ENCODE measurements at regions not wholly inside any gene's neighbourhood (a gene's known extent, or its start where the extent isn't known, plus 50 kb on each side); places are given as distances from the start of the nearest gene placed in this dataset.

GRCh38 chr11:92409956-92410355 is 185.3 kb downstream of the FAT3 start:
- DNase-seq (no peak), ATAC-seq (ENCODE audit: low read depth) (no peak)
- POLR2A ChIA-PET = no interaction called here
- H3K4me3 Mint-ChIP-seq = no peak overlapping the region
- peaks cover 11% of the 10 kb centered on the region for H3K4me1 Mint-ChIP-seq
- intact Hi-C loops (cut with micrococcal nuclease) = no loop called here
- peaks cover 1% of the 10 kb centered on the region for H3K9me3 Mint-ChIP-seq
- H3K27me3 Mint-ChIP-seq = no peaks in the 10 kb centered on the region
- H3K36me3 Mint-ChIP-seq (ENCODE audit: low read depth) = no peaks in the 10 kb centered on the region
- H3K27ac Mint-ChIP-seq = no peak overlapping the region
- CTCF ChIA-PET = no interaction called here
- TF ChIP-seq CTCF (IDR thresholded peaks at IDR 0.05) = no peak

GRCh38 chr11:92410526-92410925 is 185.9 kb downstream of the FAT3 start:
- Mint-ChIP-seq H3K4me1 (peaks cover 11% of the 10 kb centered on the region), H3K27me3 (no peaks in the 10 kb centered on the region), H3K9me3 (peaks cover 1% of the 10 kb centered on the region), H3K4me3 (no peak overlapping the region), H3K36me3 (ENCODE audit: low read depth) (no peaks in the 10 kb centered on the region), H3K27ac (no peak overlapping the region)
- ChIA-PET POLR2A (no interaction called here), CTCF (no interaction called here)
- no peak for TF ChIP-seq CTCF (IDR thresholded peaks at IDR 0.05)
- intact Hi-C loops (cut with micrococcal nuclease) = no loop called here
- DNase-seq = no peak
- no peak for ATAC-seq (ENCODE audit: low read depth)

GRCh38 chr11:92411431-92411830 is 186.8 kb downstream of the FAT3 start:
- Mint-ChIP-seq H3K4me1 (peaks cover 11% of the 10 kb centered on the region), H3K27me3 (no peaks in the 10 kb centered on the region), H3K36me3 (ENCODE audit: low read depth) (no peaks in the 10 kb centered on the region), H3K4me3 (no peak overlapping the region), H3K27ac (no peak overlapping the region), H3K9me3 (peaks cover 1% of the 10 kb centered on the region)
- ChIA-PET CTCF (no interaction called here), POLR2A (no interaction called here)
- no peak for DNase-seq
- intact Hi-C loops (cut with micrococcal nuclease) = no loop called here
- TF ChIP-seq CTCF (IDR thresholded peaks at IDR 0.05) = no peak
- no peak for ATAC-seq (ENCODE audit: low read depth)

- Mint-ChIP-seq H3K9me3 (no peaks in the 10 kb centered on the region), H3K36me3 (ENCODE audit: low read depth) (no peaks in the 10 kb centered on the region), H3K4me3 (peak overlapping the region; percentile 11), H3K4me1 (peaks cover 11% of the 10 kb centered on the region), H3K27me3 (no peaks in the 10 kb centered on the region), H3K27ac (no peak overlapping the region)
- ATAC-seq (ENCODE audit: low read depth) (peak; percentile 45), DNase-seq (no peak)
- no peak for TF ChIP-seq CTCF (IDR thresholded peaks at IDR 0.05)
- CTCF ChIA-PET = no interaction called here
- POLR2A ChIA-PET = interaction anchor here (0.5 kb wide), 1 partner anchor 1326 kb away, joined by 3 read pairs; no protein-coding TSS in a partner anchor
- intact Hi-C loops (cut with micrococcal nuclease) = no loop called here
Observed at GRCh38 chr11:92413757-92414513, 189.3 kb downstream of the FAT3 start.

- Mint-ChIP-seq H3K27me3 (no peaks in the 10 kb centered on the region), H3K36me3 (ENCODE audit: low read depth) (no peaks in the 10 kb centered on the region), H3K4me1 (peaks cover 11% of the 10 kb centered on the region), H3K27ac (no peak overlapping the region), H3K9me3 (no peaks in the 10 kb centered on the region), H3K4me3 (no peak overlapping the region)
- TF ChIP-seq CTCF (IDR thresholded peaks at IDR 0.05) = no peak
- intact Hi-C loops (cut with micrococcal nuclease) = no loop called here
- POLR2A ChIA-PET = no interaction called here
- DNase-seq = no peak
- CTCF ChIA-PET = no interaction called here
- no peak for ATAC-seq (ENCODE audit: low read depth)
Observed at GRCh38 chr11:92416971-92417725, 192.5 kb downstream of the FAT3 start.

All from activated B cell treated with CpG ODN at 0.5 μM for 24 hours (primary cell).